Natural killer cell (primary cell): ENCODE measurements at regions not wholly inside any gene's neighbourhood (a gene's known extent, or its start where the extent isn't known, plus 50 kb on each side); places are given as distances from the start of the nearest gene placed in this dataset.

Experiments used
- ATAC-seq, 3 donors: fragments of 150-1000 bp in 2 of 3; fragments of 200-7000 bp in 1 of 3; cut with Tn5 transposase; 1 replicate in 1 of 3; 2 replicates in 2 of 3; pipeline ENCODE4 v1.10.0; 2021; ENCODE audit warnings: mild to moderate bottlenecking in 2 of 3, moderate library complexity in 2 of 3
- DNase-seq, 2 donors: peaks; one replicate each; pipeline versions ENCODE4 v3.0.0 to v3.0.0-alpha.2; 2013 to 2021; ENCODE audit warnings: mixed read lengths in 1 of 2
- H3K27ac ChIP-seq: one replicate; pipeline ENCODE4 v1.5.1; 2013; ENCODE audit warnings: mild to moderate bottlenecking, low read length
- H3K27me3 ChIP-seq: one replicate; pipeline ENCODE4 v1.6.1; 2013; ENCODE audit warnings: low read length; ENCODE audit not compliant: control insufficient read depth, insufficient read depth
- H3K36me3 ChIP-seq: one replicate; pipeline ENCODE4 v1.6.1; 2013; ENCODE audit warnings: low read length; ENCODE audit not compliant: control insufficient read depth, insufficient read depth
- H3K4me1 ChIP-seq: one replicate; pipeline ENCODE4 v1.6.1; 2013; ENCODE audit warnings: low read length; ENCODE audit not compliant: control insufficient read depth, insufficient read depth
- H3K4me3 ChIP-seq: one replicate; pipeline ENCODE4 v1.5.1; 2013; ENCODE audit warnings: low read length
- H3K9me3 ChIP-seq: one replicate; pipeline ENCODE4 v1.6.1; 2013; ENCODE audit warnings: low read length; ENCODE audit not compliant: control insufficient read depth, insufficient read depth
- H3K27ac Mint-ChIP-seq, 2 donors: one replicate each; pipeline ENCODE4 v1.8.0; 2022; ENCODE audit warnings: mild to moderate bottlenecking in 2 of 2, mixed read lengths in 2 of 2, moderate library complexity in 1 of 2
- H3K27me3 Mint-ChIP-seq, 2 donors: one replicate each; pipeline ENCODE4 v1.8.0; 2022; ENCODE audit warnings: low read depth in 2 of 2, mixed read lengths in 2 of 2
- H3K36me3 Mint-ChIP-seq: one replicate; pipeline ENCODE4 v1.8.0; 2022; ENCODE audit warnings: mixed read lengths
- H3K4me1 Mint-ChIP-seq, 2 donors: one replicate each; pipeline ENCODE4 v1.8.0; 2022; ENCODE audit warnings: mixed read lengths in 2 of 2
- H3K4me3 Mint-ChIP-seq: one replicate; pipeline ENCODE4 v1.8.0; 2022; ENCODE audit warnings: mild to moderate bottlenecking, moderate library complexity, mixed read lengths
- H3K9me3 Mint-ChIP-seq, 2 donors: one replicate each; pipeline ENCODE4 v1.8.0; 2022; ENCODE audit warnings: mixed read lengths in 2 of 2
- WGBS: methylation state at CpG from one replicate; pipeline ENCODE4 v1.1.7; 2013; ENCODE audit warnings: missing lambda C conversion rate; ENCODE audit not compliant: insufficient coverage; 5-methylcytosine and 5-hydroxymethylcytosine counted together
- intact Hi-C: fragments of 100-400 bp; cut with micrococcal nuclease; formaldehyde crosslinking; loops from one replicate; pipeline ENCODE4 v1.14.2; 2022
- TF ChIP-seq, protein P1 (sequence below): fragments of 200-600 bp; IDR thresholded peaks from one replicate; pipeline ENCODE4 v1.8.0; 2022; ENCODE audit warnings: antibody characterized with exemption

DNA sequence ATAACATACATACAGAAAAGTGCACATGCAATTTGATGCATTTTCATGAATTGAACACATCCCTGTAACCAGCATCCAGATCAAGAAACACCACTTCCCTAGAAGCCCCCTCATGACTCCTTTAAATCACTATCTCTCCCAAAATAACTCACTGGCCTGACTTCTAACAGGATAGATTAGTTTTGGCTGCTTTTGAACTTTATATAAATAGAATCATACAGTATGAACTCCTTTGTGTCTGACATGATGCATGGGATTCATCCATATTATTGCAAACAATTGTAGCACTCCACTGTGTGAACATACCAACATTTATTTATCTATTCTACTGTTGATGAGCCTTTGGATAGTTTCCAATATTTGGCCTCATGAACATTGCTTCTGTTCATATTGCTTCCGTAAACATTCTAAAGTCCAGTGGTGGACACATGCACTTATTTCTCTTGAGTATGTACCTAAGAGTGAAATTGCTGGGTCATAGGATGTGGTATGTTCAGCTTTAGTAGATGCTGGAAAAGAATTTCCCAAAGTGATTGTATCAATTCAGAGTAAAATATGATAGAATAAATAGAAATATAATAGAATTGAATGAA, 148.7 kb upstream of the GDNF start:
- H3K4me1 ChIP-seq, result no peaks in the 10 kb centered on the region
- H3K4me3 ChIP-seq, result no peak overlapping the region
- no peak for DNase-seq
- Mint-ChIP-seq H3K36me3 (no peaks in the 10 kb centered on the region), H3K9me3 (peaks cover 2 to 3% of the 10 kb centered on the region in 2 donors), H3K4me3 (no peak overlapping the region), H3K27me3 (peaks cover 0 to 12% of the 10 kb centered on the region in 2 donors), H3K4me1 (no peaks in the 10 kb centered on the region), H3K27ac (no peak overlapping the region)
- WGBS, result 100% methylated on average over 1 of the region's 1 CpG
- intact Hi-C loops, result no loop called here
- no peaks in the 10 kb centered on the region for H3K9me3 ChIP-seq
- H3K36me3 ChIP-seq, result no peaks in the 10 kb centered on the region
- ATAC-seq, result no peak
- H3K27ac ChIP-seq, result no peak overlapping the region
- TF ChIP-seq, protein P1, sequence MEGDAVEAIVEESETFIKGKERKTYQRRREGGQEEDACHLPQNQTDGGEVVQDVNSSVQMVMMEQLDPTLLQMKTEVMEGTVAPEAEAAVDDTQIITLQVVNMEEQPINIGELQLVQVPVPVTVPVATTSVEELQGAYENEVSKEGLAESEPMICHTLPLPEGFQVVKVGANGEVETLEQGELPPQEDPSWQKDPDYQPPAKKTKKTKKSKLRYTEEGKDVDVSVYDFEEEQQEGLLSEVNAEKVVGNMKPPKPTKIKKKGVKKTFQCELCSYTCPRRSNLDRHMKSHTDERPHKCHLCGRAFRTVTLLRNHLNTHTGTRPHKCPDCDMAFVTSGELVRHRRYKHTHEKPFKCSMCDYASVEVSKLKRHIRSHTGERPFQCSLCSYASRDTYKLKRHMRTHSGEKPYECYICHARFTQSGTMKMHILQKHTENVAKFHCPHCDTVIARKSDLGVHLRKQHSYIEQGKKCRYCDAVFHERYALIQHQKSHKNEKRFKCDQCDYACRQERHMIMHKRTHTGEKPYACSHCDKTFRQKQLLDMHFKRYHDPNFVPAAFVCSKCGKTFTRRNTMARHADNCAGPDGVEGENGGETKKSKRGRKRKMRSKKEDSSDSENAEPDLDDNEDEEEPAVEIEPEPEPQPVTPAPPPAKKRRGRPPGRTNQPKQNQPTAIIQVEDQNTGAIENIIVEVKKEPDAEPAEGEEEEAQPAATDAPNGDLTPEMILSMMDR, result no peak
- no peaks in the 10 kb centered on the region for H3K27me3 ChIP-seq

DNA sequence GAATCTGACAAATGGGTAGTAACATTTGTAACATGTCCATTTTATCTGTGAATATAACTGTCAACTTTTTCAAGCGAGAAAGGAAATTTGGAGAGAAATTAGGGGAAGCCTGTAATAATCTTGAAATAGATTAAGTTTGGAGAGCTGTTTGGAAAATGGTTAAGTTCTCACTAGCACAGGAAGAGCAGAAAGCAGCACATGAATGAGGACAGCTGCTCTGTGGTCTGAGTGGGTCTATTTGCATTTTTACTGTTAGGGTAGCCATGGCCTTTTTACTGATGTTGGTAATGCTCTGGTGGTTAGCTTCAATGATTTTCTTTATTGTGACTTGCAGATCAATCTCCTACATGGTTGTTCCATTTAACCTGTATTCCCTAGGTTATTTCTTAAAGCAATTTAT, 144.5 kb upstream of the GDNF start:
- no peaks in the 10 kb centered on the region for H3K4me1 Mint-ChIP-seq
- ATAC-seq (no peak), DNase-seq (no peak)
- H3K27me3 Mint-ChIP-seq, result peaks cover 0 to 12% of the 10 kb centered on the region in 2 donors
- no peak overlapping the region for H3K27ac Mint-ChIP-seq
- TF ChIP-seq, protein P1, result no peak
- H3K36me3 Mint-ChIP-seq, result no peaks in the 10 kb centered on the region
- H3K36me3 ChIP-seq, result no peaks in the 10 kb centered on the region
- H3K4me1 ChIP-seq, result no peaks in the 10 kb centered on the region
- 59% methylated on average over 1 of the region's 1 CpG for WGBS
- no peak overlapping the region for H3K4me3 Mint-ChIP-seq
- H3K27me3 ChIP-seq, result no peaks in the 10 kb centered on the region
- peaks cover 4 to 5% of the 10 kb centered on the region in 2 donors for H3K9me3 Mint-ChIP-seq
- intact Hi-C loops, result no loop called here
- no peaks in the 10 kb centered on the region for H3K9me3 ChIP-seq
- no peak overlapping the region for H3K4me3 ChIP-seq
- H3K27ac ChIP-seq, result no peak overlapping the region

DNA sequence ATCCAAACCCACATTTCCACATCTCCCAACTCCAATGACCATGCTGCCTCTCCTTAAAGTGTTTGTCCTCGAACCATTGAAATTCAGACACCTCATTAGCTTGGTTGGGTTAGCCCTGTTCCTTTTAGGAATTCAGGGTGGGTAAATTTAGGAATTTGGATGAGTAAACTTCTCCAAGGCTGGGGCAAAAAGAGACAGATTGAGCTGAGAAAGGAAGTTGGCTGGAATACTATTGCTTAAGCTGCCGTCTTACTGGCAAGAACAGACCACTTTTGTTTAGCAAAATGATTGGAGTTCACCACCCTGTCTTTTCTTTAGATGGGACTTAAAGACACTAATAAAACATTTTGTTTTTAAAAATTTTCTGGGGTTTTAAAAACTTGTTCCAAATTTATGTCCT, 143.6 kb upstream of the GDNF start:
- TF ChIP-seq, protein P1, result no peak
- intact Hi-C loops, result no loop called here
- DNase-seq (no peak), ATAC-seq (no peak)
- Histone ChIP-seq H3K4me3 (no peak overlapping the region), H3K27me3 (no peaks in the 10 kb centered on the region), H3K9me3 (no peaks in the 10 kb centered on the region), H3K4me1 (no peaks in the 10 kb centered on the region), H3K36me3 (no peaks in the 10 kb centered on the region), H3K27ac (no peak overlapping the region)
- H3K9me3 Mint-ChIP-seq, result peaks cover 4 to 5% of the 10 kb centered on the region in 2 donors
- no peak overlapping the region for H3K27ac Mint-ChIP-seq
- WGBS, result 38% methylated on average over 2 of the region's 2 CpGs
- H3K27me3 Mint-ChIP-seq, result peaks cover 0 to 12% of the 10 kb centered on the region in 2 donors
- H3K4me1 Mint-ChIP-seq, result no peaks in the 10 kb centered on the region
- no peak overlapping the region for H3K4me3 Mint-ChIP-seq
- no peaks in the 10 kb centered on the region for H3K36me3 Mint-ChIP-seq

DNA sequence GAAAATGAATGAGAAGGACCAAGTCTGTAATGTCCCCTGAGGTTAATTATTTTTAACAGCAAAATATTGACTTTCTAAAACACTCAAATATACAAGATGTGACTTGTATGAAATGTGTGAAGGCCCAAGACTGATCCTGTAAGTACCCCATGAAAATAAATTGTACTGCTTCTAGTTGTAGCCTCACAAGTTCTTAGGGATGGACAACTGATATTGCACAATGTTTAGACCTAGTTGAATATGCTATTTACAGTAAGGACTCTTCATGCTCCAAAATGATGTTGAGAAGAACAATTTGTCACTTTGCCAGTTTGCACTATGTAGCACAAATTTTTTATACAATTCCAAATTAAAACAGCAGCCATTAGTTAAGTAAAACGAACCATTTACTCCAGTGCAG, 139.7 kb upstream of the GDNF start:
- ATAC-seq (no peak), DNase-seq (no peak)
- H3K9me3 Mint-ChIP-seq, result peaks cover 3 to 4% of the 10 kb centered on the region in 2 donors
- Histone ChIP-seq H3K9me3 (no peaks in the 10 kb centered on the region), H3K27ac (no peak overlapping the region), H3K4me1 (no peaks in the 10 kb centered on the region), H3K36me3 (no peaks in the 10 kb centered on the region), H3K4me3 (no peak overlapping the region), H3K27me3 (no peaks in the 10 kb centered on the region)
- no peak overlapping the region for H3K4me3 Mint-ChIP-seq
- no peak overlapping the region for H3K27ac Mint-ChIP-seq
- TF ChIP-seq, protein P1, result no peak
- no peaks in the 10 kb centered on the region for H3K27me3 Mint-ChIP-seq
- intact Hi-C loops, result no loop called here
- no peaks in the 10 kb centered on the region for H3K4me1 Mint-ChIP-seq
- WGBS, result no CpG with 5 or more reads among the region's 1 CpG
- H3K36me3 Mint-ChIP-seq, result no peaks in the 10 kb centered on the region
